ENCODE measurements at regions not wholly inside any gene's neighbourhood (a gene's known extent, or its start where the extent isn't known, plus 50 kb on each side); places are given as distances from the start of the nearest gene placed in this dataset.

DNA sequence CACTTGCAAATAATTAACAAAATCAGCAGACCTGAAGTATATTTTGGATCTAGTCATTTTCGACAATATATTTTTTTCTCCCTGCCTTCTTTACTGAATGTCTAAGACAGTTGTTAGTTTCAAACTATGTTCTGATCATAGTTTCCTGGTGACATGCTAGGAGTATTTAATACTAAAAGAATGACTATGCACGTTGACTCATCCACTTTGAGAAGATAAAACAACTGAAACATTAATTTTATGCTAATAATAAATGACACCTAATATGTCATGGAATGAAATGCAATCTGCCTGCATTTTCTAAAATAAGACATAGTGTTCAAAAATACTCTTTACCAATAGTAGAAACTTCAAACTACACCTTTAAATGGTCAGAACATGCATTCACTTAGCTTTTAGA, 2123.7 kb upstream of the C9orf72 start:
- TF ChIP-seq, protein P1, sequence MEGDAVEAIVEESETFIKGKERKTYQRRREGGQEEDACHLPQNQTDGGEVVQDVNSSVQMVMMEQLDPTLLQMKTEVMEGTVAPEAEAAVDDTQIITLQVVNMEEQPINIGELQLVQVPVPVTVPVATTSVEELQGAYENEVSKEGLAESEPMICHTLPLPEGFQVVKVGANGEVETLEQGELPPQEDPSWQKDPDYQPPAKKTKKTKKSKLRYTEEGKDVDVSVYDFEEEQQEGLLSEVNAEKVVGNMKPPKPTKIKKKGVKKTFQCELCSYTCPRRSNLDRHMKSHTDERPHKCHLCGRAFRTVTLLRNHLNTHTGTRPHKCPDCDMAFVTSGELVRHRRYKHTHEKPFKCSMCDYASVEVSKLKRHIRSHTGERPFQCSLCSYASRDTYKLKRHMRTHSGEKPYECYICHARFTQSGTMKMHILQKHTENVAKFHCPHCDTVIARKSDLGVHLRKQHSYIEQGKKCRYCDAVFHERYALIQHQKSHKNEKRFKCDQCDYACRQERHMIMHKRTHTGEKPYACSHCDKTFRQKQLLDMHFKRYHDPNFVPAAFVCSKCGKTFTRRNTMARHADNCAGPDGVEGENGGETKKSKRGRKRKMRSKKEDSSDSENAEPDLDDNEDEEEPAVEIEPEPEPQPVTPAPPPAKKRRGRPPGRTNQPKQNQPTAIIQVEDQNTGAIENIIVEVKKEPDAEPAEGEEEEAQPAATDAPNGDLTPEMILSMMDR (IDR thresholded peaks at IDR 0.05): no peak
- TF ChIP-seq POLR2A (IDR thresholded peaks at IDR 0.05): no peak
